Hematopoietic multipotent progenitor cell treated with erythropoietin and hydrocortisone succinate and interleukin-3 and kit ligand, for 15 days (in vitro differentiated cells): ENCODE measurements at regions not wholly inside any gene's neighbourhood (a gene's known extent, or its start where the extent isn't known, plus 50 kb on each side); places are given as distances from the start of the nearest gene placed in this dataset.
"Not testable (repeated sequence)": the region's sequence is repeated elsewhere in the genome, so short reads cannot be mapped to it uniquely, and the experiment has no call there.

Experiments used
- DNase-seq: peaks from one replicate; pipeline ENCODE4 v3.0.0-alpha.2; 2015; ENCODE audit warnings: low spot score

- DNase-seq: not testable (repeated sequence)
Observed at GRCh38 chr3:195669310-195669709, 51.5 kb upstream of the MUC20 start.

GRCh38 chr3:195668131-195668766 is 52.5 kb upstream of the MUC20 start:
- not testable (repeated sequence) for DNase-seq

GRCh38 chr3:195665311-195665710 is 55.5 kb upstream of the MUC20 start:
- not testable (repeated sequence) for DNase-seq

GRCh38 chr3:195664131-195664530 is 56.6 kb upstream of the MUC20 start:
- DNase-seq: not testable (repeated sequence)

GRCh38 chr3:195659136-195659533 is 61.6 kb upstream of the MUC20 start:
- DNase-seq: not testable (repeated sequence)

GRCh38 chr3:195658381-195659135 is 62.2 kb upstream of the MUC20 start:
- not testable (repeated sequence) for DNase-seq

GRCh38 chr3:195657475-195658372 is 63.1 kb upstream of the MUC20 start:
- DNase-seq: peak; percentile 56

- DNase-seq: not testable (repeated sequence)
Observed at GRCh38 chr3:195656091-195656490, 64.7 kb upstream of the MUC20 start.

GRCh38 chr3:195654746-195655145 is 66.0 kb upstream of the MUC20 start:
- not testable (repeated sequence) for DNase-seq

- DNase-seq: not testable (repeated sequence)
Observed at GRCh38 chr3:195654138-195654537, 66.6 kb upstream of the MUC20 start.

GRCh38 chr3:195653641-195654040 is 67.1 kb upstream of the MUC20 start:
- not testable (repeated sequence) for DNase-seq

GRCh38 chr3:195647912-195648702 is 64.4 kb upstream of the APOD start:
- DNase-seq: not testable (repeated sequence)

GRCh38 chr3:195645872-195646271 is 62.1 kb upstream of the APOD start:
- not testable (repeated sequence) for DNase-seq

GRCh38 chr3:195643245-195643644 is 59.5 kb upstream of the APOD start:
- DNase-seq: not testable (repeated sequence)

GRCh38 chr3:195642311-195642710 is 58.6 kb upstream of the APOD start:
- DNase-seq: not testable (repeated sequence)

GRCh38 chr3:195638456-195638855 is 54.7 kb upstream of the APOD start:
- not testable (repeated sequence) for DNase-seq

GRCh38 chr3:195637473-195638233 is 53.9 kb upstream of the APOD start:
- DNase-seq: not testable (repeated sequence)

- not testable (repeated sequence) for DNase-seq
Observed at GRCh38 chr3:195637011-195637410, 53.3 kb upstream of the APOD start.

- not testable (repeated sequence) for DNase-seq
Observed at GRCh38 chr3:195635898-195636685, 52.4 kb upstream of the APOD start.
